RWPE2 (cell line): ENCODE measurements at regions not wholly inside any gene's neighbourhood (a gene's known extent, or its start where the extent isn't known, plus 50 kb on each side); places are given as distances from the start of the nearest gene placed in this dataset.

Experiments
- ATAC-seq: fragments of 200-7000 bp; cut with Tn5 transposase; 3 replicates; pipeline ENCODE4 v1.9.1; 2021; ENCODE audit warnings: low read depth
- DNase-seq: peaks from one replicate; pipeline ENCODE4 v3.0.0-alpha.2; 2020; ENCODE audit warnings: low spot score
- H3K27ac ChIP-seq: fragments of 450-650 bp; 2 replicates; pipeline ENCODE4 v1.5.1; 2017; ENCODE audit warnings: mild to moderate bottlenecking; ENCODE audit not compliant: poor library complexity, severe bottlenecking
- H3K27me3 ChIP-seq: fragments of 250-450 bp; sonication (Bioruptor Pico); 2 replicates; pipeline ENCODE4 v1.5.1; 2021; ENCODE audit warnings: mild to moderate bottlenecking, moderate library complexity; ENCODE audit not compliant: insufficient read depth, poor library complexity, severe bottlenecking
- H3K36me3 ChIP-seq: fragments of 250-450 bp; sonication (Bioruptor Pico); 2 replicates; pipeline ENCODE4 v1.5.1; 2020; ENCODE audit warnings: low read depth, mild to moderate bottlenecking, moderate library complexity
- H3K4me1 ChIP-seq: fragments of 250-450 bp; sonication (Bioruptor Pico); 2 replicates; pipeline ENCODE4 v1.5.1; 2021; ENCODE audit warnings: mild to moderate bottlenecking, moderate library complexity; ENCODE audit not compliant: insufficient read depth, poor library complexity, severe bottlenecking
- H3K4me3 ChIP-seq: fragments of 250-450 bp; sonication (Bioruptor Pico); 2 replicates; pipeline ENCODE4 v1.5.1; 2021; ENCODE audit warnings: mild to moderate bottlenecking, moderate library complexity; ENCODE audit not compliant: severe bottlenecking
- H3K9me3 ChIP-seq: fragments of 250-450 bp; sonication (Bioruptor Pico); 2 replicates; pipeline ENCODE4 v1.5.1; 2021; ENCODE audit warnings: mild to moderate bottlenecking, moderate library complexity; ENCODE audit not compliant: severe bottlenecking
- TF ChIP-seq, protein P1 (sequence below): fragments of 450-650 bp; IDR thresholded peaks from one replicate; pipeline ENCODE4 v1.5.1; 2017; ENCODE audit warnings: mild to moderate bottlenecking, moderate library complexity; ENCODE audit not compliant: poor library complexity, severe bottlenecking

DNA sequence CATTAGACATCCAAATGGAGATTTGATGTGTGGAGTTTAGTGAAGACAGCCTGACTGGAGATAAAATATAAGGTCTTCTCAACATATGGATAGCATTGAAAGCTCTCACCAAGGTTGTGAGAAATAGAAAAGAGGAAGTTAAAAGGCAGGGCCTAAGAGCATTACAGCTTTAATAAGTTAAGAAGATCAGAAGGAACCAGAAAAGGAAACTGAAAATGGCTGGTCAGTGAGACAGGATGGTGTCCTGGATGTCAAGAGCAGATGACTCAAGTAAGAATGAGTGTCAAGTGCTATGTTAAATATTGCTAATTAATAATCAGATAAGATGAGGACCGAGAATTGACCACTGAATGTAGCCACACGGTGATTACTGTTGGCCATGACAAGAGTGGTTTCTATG, 642.9 kb downstream of the STPG2 start:
- TF ChIP-seq, protein P1, sequence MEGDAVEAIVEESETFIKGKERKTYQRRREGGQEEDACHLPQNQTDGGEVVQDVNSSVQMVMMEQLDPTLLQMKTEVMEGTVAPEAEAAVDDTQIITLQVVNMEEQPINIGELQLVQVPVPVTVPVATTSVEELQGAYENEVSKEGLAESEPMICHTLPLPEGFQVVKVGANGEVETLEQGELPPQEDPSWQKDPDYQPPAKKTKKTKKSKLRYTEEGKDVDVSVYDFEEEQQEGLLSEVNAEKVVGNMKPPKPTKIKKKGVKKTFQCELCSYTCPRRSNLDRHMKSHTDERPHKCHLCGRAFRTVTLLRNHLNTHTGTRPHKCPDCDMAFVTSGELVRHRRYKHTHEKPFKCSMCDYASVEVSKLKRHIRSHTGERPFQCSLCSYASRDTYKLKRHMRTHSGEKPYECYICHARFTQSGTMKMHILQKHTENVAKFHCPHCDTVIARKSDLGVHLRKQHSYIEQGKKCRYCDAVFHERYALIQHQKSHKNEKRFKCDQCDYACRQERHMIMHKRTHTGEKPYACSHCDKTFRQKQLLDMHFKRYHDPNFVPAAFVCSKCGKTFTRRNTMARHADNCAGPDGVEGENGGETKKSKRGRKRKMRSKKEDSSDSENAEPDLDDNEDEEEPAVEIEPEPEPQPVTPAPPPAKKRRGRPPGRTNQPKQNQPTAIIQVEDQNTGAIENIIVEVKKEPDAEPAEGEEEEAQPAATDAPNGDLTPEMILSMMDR, result no peak
- no peak overlapping the region for H3K27ac ChIP-seq
- H3K27me3 ChIP-seq, result no peaks in the 10 kb centered on the region
- no peaks in the 10 kb centered on the region for H3K36me3 ChIP-seq
- H3K4me1 ChIP-seq, result peaks cover 45% of the 10 kb centered on the region
- no peak for ATAC-seq
- no peaks in the 10 kb centered on the region for H3K9me3 ChIP-seq
- H3K4me3 ChIP-seq, result no peak overlapping the region
- no peak for DNase-seq

DNA sequence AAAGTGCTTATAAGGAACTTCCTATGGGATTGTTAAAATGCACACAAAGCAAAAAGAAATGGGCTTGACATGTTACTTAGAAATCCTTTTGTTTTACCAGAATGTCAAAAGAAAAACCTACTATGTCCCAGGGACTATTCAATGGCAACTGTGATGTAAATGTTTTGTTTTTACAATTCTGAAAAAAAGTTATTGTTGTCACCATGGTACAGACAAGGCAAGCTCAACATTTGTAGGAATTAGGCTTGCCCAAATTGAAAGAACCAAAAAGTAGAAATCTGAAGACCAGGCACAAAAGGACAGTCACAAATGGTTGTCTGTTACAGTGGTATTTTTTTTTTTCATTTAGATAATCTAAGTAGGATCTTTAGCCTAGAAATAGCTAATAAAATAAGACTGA, 638.6 kb downstream of the STPG2 start:
- no peak overlapping the region for H3K4me3 ChIP-seq
- H3K9me3 ChIP-seq, result no peaks in the 10 kb centered on the region
- peaks cover 16% of the 10 kb centered on the region for H3K4me1 ChIP-seq
- no peaks in the 10 kb centered on the region for H3K36me3 ChIP-seq
- no peaks in the 10 kb centered on the region for H3K27me3 ChIP-seq
- ATAC-seq, result no peak
- H3K27ac ChIP-seq, result peak overlapping the region; percentile 18
- TF ChIP-seq, protein P1, result no peak
- DNase-seq, result no peak

DNA sequence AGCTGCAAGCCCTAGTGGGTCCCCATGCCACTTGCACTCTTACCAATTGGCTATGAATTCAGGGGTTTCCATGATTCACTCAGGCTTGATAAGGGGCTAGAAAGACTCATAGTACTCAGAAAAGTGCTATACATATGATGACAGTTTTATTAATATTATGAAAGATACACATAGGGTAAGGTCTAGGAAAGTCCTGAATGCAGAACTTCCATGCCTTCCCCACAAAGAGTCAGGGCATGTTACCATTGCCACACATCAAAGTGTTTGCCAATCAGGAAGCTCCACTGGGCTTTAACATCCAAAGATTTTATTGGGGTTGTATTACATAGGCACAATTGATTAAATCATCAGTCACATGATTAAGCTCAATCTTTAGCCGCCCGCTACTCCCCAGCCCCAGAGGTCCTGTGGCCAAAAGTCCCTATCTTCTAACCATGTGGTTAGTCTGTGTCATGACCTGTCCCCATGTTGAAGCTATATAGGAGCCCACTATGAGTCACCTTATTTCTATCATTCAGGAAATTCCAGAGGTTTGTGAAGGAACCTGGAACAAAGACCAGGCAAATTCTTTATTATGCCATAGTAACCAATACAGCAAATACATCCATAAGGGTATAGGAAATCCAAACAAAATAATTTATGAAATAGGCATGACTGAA, 635.6 kb downstream of the STPG2 start:
- H3K27ac ChIP-seq, result no peak overlapping the region
- peak; percentile 92 for ATAC-seq

More for the DNA sequence above, 635.6 kb downstream of the STPG2 start:
- TF ChIP-seq, protein P1, result no peak
- Histone ChIP-seq H3K36me3 (no peaks in the 10 kb centered on the region), H3K4me1 (peaks cover 16% of the 10 kb centered on the region), H3K4me3 (no peak overlapping the region), H3K9me3 (no peaks in the 10 kb centered on the region), H3K27me3 (no peaks in the 10 kb centered on the region)
- DNase-seq, result no peak
